Neural cell (in vitro differentiated cells): ENCODE measurements at regions not wholly inside any gene's neighbourhood (a gene's known extent, or its start where the extent isn't known, plus 50 kb on each side); places are given as distances from the start of the nearest gene placed in this dataset.

Source experiments
- EP300 ChIP-seq: fragments of 450-650 bp; conservative IDR thresholded peaks from 2 replicates; pipeline ENCODE4 v1.6.1; 2014; ENCODE audit warnings: antibody characterized with exemption, mild to moderate bottlenecking, moderate library complexity; ENCODE audit not compliant: poor library complexity, severe bottlenecking
- MXI1 ChIP-seq: fragments of 450-650 bp; conservative IDR thresholded peaks from 2 replicates; pipeline ENCODE4 v1.6.1; 2014; ENCODE audit warnings: antibody characterized with exemption, mild to moderate bottlenecking; ENCODE audit not compliant: poor library complexity, severe bottlenecking
- POLR2AphosphoS5 ChIP-seq: IDR thresholded peaks from 2 replicates; pipeline ENCODE4 v1.6.1; 2012
- SMC3 ChIP-seq: fragments of 450-650 bp; conservative IDR thresholded peaks from 2 replicates; pipeline ENCODE4 v1.6.1; 2014; ENCODE audit warnings: antibody characterized with exemption, mild to moderate bottlenecking, moderate library complexity; ENCODE audit not compliant: poor library complexity
- TAF1 ChIP-seq: IDR thresholded peaks from 2 replicates; pipeline ENCODE4 v1.6.1; 2012; ENCODE audit warnings: low read depth
- TF ChIP-seq, protein P1 (sequence below): IDR thresholded peaks from 2 replicates; pipeline ENCODE4 v1.6.1; 2012; ENCODE audit warnings: borderline replicate concordance
- TF ChIP-seq, protein P2 (sequence below): fragments of 450-650 bp; IDR thresholded peaks from 2 replicates; pipeline ENCODE4 v1.5.1; 2014; ENCODE audit warnings: antibody characterized with exemption, mild to moderate bottlenecking, moderate library complexity; ENCODE audit not compliant: poor library complexity, severe bottlenecking

DNA sequence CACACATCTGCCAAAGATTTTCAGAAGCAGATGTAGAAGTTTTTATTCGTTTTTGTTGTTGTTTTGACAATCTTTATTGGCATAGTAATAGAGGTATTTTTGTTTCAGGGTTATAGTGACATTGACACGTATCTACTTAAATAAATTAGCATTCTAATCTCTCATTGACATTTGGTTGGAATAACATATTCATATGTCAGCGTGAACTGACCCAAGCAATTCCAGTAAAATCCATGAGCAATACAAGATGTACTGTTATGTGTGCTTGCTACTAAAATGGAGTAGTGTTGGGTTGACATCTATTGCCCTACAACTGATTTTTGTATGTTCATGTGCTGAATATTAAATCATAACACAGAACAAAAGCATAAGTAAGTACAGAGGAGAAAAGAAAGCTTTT, 284.4 kb upstream of the SMC2 start:
- TF ChIP-seq, protein P1, sequence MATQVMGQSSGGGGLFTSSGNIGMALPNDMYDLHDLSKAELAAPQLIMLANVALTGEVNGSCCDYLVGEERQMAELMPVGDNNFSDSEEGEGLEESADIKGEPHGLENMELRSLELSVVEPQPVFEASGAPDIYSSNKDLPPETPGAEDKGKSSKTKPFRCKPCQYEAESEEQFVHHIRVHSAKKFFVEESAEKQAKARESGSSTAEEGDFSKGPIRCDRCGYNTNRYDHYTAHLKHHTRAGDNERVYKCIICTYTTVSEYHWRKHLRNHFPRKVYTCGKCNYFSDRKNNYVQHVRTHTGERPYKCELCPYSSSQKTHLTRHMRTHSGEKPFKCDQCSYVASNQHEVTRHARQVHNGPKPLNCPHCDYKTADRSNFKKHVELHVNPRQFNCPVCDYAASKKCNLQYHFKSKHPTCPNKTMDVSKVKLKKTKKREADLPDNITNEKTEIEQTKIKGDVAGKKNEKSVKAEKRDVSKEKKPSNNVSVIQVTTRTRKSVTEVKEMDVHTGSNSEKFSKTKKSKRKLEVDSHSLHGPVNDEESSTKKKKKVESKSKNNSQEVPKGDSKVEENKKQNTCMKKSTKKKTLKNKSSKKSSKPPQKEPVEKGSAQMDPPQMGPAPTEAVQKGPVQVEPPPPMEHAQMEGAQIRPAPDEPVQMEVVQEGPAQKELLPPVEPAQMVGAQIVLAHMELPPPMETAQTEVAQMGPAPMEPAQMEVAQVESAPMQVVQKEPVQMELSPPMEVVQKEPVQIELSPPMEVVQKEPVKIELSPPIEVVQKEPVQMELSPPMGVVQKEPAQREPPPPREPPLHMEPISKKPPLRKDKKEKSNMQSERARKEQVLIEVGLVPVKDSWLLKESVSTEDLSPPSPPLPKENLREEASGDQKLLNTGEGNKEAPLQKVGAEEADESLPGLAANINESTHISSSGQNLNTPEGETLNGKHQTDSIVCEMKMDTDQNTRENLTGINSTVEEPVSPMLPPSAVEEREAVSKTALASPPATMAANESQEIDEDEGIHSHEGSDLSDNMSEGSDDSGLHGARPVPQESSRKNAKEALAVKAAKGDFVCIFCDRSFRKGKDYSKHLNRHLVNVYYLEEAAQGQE = no peak
- TF ChIP-seq, protein P2, sequence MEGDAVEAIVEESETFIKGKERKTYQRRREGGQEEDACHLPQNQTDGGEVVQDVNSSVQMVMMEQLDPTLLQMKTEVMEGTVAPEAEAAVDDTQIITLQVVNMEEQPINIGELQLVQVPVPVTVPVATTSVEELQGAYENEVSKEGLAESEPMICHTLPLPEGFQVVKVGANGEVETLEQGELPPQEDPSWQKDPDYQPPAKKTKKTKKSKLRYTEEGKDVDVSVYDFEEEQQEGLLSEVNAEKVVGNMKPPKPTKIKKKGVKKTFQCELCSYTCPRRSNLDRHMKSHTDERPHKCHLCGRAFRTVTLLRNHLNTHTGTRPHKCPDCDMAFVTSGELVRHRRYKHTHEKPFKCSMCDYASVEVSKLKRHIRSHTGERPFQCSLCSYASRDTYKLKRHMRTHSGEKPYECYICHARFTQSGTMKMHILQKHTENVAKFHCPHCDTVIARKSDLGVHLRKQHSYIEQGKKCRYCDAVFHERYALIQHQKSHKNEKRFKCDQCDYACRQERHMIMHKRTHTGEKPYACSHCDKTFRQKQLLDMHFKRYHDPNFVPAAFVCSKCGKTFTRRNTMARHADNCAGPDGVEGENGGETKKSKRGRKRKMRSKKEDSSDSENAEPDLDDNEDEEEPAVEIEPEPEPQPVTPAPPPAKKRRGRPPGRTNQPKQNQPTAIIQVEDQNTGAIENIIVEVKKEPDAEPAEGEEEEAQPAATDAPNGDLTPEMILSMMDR = no peak
- TF ChIP-seq POLR2AphosphoS5 = no peak
- no peak for TF ChIP-seq MXI1
- TF ChIP-seq EP300 = no peak
- no peak for TF ChIP-seq SMC3
- no peak for TF ChIP-seq TAF1
